HG03469 (cell line): ENCODE measurements at regions not wholly inside any gene's neighbourhood (a gene's known extent, or its start where the extent isn't known, plus 50 kb on each side); places are given as distances from the start of the nearest gene placed in this dataset.
"Not testable (repeated sequence)": the region's sequence is repeated elsewhere in the genome, so short reads cannot be mapped to it uniquely, and the experiment has no call there.

Experiments used
- ATAC-seq: cut with Tn5 transposase; IDR thresholded peaks from one replicate; pipeline ENCODE4 v1.9.1; 2021; ENCODE audit warnings: mild to moderate bottlenecking, moderate library complexity, moderate number of reproducible peaks; ENCODE audit not compliant: unreplicated experiment

GRCh38 chr20:24831232-24831631, 117.8 kb upstream of the CST7 start:
- no peak for ATAC-seq

GRCh38 chr20:24832518-24832917, 116.6 kb upstream of the CST7 start:
- no peak for ATAC-seq

- no peak for ATAC-seq
These were observed 115.5 kb upstream of the CST7 start for GRCh38 chr20:24833592-24833991.

- no peak for ATAC-seq
These were observed 114.8 kb upstream of the CST7 start for GRCh38 chr20:24834310-24834709.

- ATAC-seq = no peak
These were observed 113.9 kb upstream of the CST7 start for GRCh38 chr20:24835195-24835594.

GRCh38 chr20:24836041-24836533, 113.0 kb upstream of the CST7 start:
- no peak for ATAC-seq

GRCh38 chr20:24836661-24837299, 112.3 kb upstream of the CST7 start:
- ATAC-seq = no peak

- ATAC-seq = no peak
These were observed 111.2 kb upstream of the CST7 start for GRCh38 chr20:24837781-24838450.

GRCh38 chr20:24838546-24839535, 110.2 kb upstream of the CST7 start:
- ATAC-seq = no peak

- ATAC-seq = no peak
These were observed 108.9 kb upstream of the CST7 start for GRCh38 chr20:24840121-24840713.

GRCh38 chr20:24842274-24842917, 106.7 kb upstream of the CST7 start:
- ATAC-seq = no peak

GRCh38 chr20:24842918-24843715, 106.0 kb upstream of the CST7 start:
- ATAC-seq = peak; percentile 94

GRCh38 chr20:24850176-24850575, 98.9 kb upstream of the CST7 start:
- no peak for ATAC-seq

GRCh38 chr20:24851346-24852019, 97.6 kb upstream of the CST7 start:
- ATAC-seq = no peak

GRCh38 chr20:24853916-24854315, 95.2 kb upstream of the CST7 start:
- no peak for ATAC-seq

GRCh38 chr20:24855848-24856247, 93.2 kb upstream of the CST7 start:
- ATAC-seq = no peak

GRCh38 chr20:24858500-24858899, 90.6 kb upstream of the CST7 start:
- ATAC-seq = not testable (repeated sequence)

- ATAC-seq = no peak
These were observed 89.5 kb upstream of the CST7 start for GRCh38 chr20:24859539-24859938.

- ATAC-seq = no peak
These were observed 86.9 kb upstream of the CST7 start for GRCh38 chr20:24862186-24862585.
